ENCODE measurements at regions not wholly inside any gene's neighbourhood (a gene's known extent, or its start where the extent isn't known, plus 50 kb on each side); places are given as distances from the start of the nearest gene placed in this dataset.
A peak's percentile ranks its signal among the peaks of the same experiment; 100 is the strongest.
"Not testable (repeated sequence)": the region's sequence is repeated elsewhere in the genome, so short reads cannot be mapped to it uniquely, and the experiment has no call there.

- TF ChIP-seq EP300 (IDR thresholded peaks at IDR 0.05) = no peak
- no peak for TF ChIP-seq POLR2A (IDR thresholded peaks at IDR 0.05)
- TF ChIP-seq CTCF (IDR thresholded peaks at IDR 0.05) = no peak
- no peak for TF ChIP-seq POLR2AphosphoS5 (IDR thresholded peaks at IDR 0.05)
- Histone ChIP-seq H3K4me1 (no peaks in the 10 kb centered on the region), H3K36me3 (no peaks in the 10 kb centered on the region), H3K27me3 (no peaks in the 10 kb centered on the region), H3K9me3 (no peaks in the 10 kb centered on the region), H3K27ac (no peak overlapping the region), H3K4me3 (no peak overlapping the region)
- 41 to 67% (median 49%) methylated on average over 3 of the region's 3 CpGs for WGBS, 5 donors
- intact Hi-C loops (cut with DNase I; ENCODE audit: low total_unique reads) = no loop called here
- DNase-seq = no peak
Observed at GRCh38 chrX:101744085-101744484, 84.4 kb upstream of the ARMCX2 start.

GRCh38 chrX:101740642-101741041 lies 81.0 kb upstream of the ARMCX2 start:
- H3K27ac ChIP-seq = no peak overlapping the region
- H3K4me3 ChIP-seq = no peak overlapping the region
- peak in 1 of 2 donors; percentile 2 for DNase-seq
- no peaks in the 10 kb centered on the region for H3K9me3 ChIP-seq
- WGBS, 5 donors = 28 to 78% (median 57%) methylated on average over 2 of the region's 2 CpGs
- no peak for TF ChIP-seq POLR2AphosphoS5 (IDR thresholded peaks at IDR 0.05)
- no peak for TF ChIP-seq EP300 (IDR thresholded peaks at IDR 0.05)
- no peak for TF ChIP-seq POLR2A (IDR thresholded peaks at IDR 0.05)
- TF ChIP-seq CTCF (IDR thresholded peaks at IDR 0.05) = no peak
- intact Hi-C loops (cut with DNase I; ENCODE audit: low total_unique reads) = no loop called here
- H3K27me3 ChIP-seq = no peaks in the 10 kb centered on the region
- no peaks in the 10 kb centered on the region for H3K36me3 ChIP-seq
- no peaks in the 10 kb centered on the region for H3K4me1 ChIP-seq

- H3K36me3 ChIP-seq; H3K9me3 ChIP-seq; H3K4me3 ChIP-seq; H3K27ac ChIP-seq; intact Hi-C loops (cut with DNase I; ENCODE audit: low total_unique reads); H3K4me1 ChIP-seq; DNase-seq; H3K27me3 ChIP-seq: not testable (repeated sequence)
- WGBS, 5 donors = 88 to 95% (median 94%) methylated on average over 4 to 24 of the region's 24 CpGs
Observed at GRCh38 chrX:101738867-101739266, 79.2 kb upstream of the ARMCX2 start.

GRCh38 chrX:101738411-101738810 lies 78.8 kb upstream of the ARMCX2 start:
- H3K9me3 ChIP-seq; H3K4me1 ChIP-seq; H3K27me3 ChIP-seq; H3K27ac ChIP-seq; H3K36me3 ChIP-seq; H3K4me3 ChIP-seq; DNase-seq; intact Hi-C loops (cut with DNase I; ENCODE audit: low total_unique reads): not testable (repeated sequence)
- WGBS, 5 donors = 87 to 97% (median 93%) methylated on average over 3 to 13 of the region's 17 CpGs

GRCh38 chrX:101736651-101737050 lies 77.0 kb upstream of the ARMCX2 start:
- no peaks in the 10 kb centered on the region for H3K4me1 ChIP-seq
- DNase-seq = no peak
- no peak overlapping the region for H3K4me3 ChIP-seq
- intact Hi-C loops (cut with DNase I; ENCODE audit: low total_unique reads) = no loop called here
- no peak for TF ChIP-seq EP300 (IDR thresholded peaks at IDR 0.05)
- no peak for TF ChIP-seq POLR2A (IDR thresholded peaks at IDR 0.05)
- TF ChIP-seq CTCF (IDR thresholded peaks at IDR 0.05) = no peak
- no peak for TF ChIP-seq POLR2AphosphoS5 (IDR thresholded peaks at IDR 0.05)
- H3K27ac ChIP-seq = no peak overlapping the region
- 14 to 48% (median 17%) methylated on average over 1 of the region's 1 CpG for WGBS, 5 donors
- no peaks in the 10 kb centered on the region for H3K27me3 ChIP-seq
- H3K36me3 ChIP-seq = no peaks in the 10 kb centered on the region
- H3K9me3 ChIP-seq = no peaks in the 10 kb centered on the region

- no peaks in the 10 kb centered on the region for H3K27me3 ChIP-seq
- H3K4me1 ChIP-seq = no peaks in the 10 kb centered on the region
- intact Hi-C loops (cut with DNase I; ENCODE audit: low total_unique reads) = no loop called here
- 77 to 88% (median 86%) methylated on average over 1 of the region's 1 CpG for WGBS, 5 donors
- no peak overlapping the region for H3K27ac ChIP-seq
- no peak for DNase-seq
- H3K9me3 ChIP-seq = no peaks in the 10 kb centered on the region
- TF ChIP-seq POLR2AphosphoS5 (IDR thresholded peaks at IDR 0.05) = no peak
- TF ChIP-seq EP300 (IDR thresholded peaks at IDR 0.05) = no peak
- no peak for TF ChIP-seq POLR2A (IDR thresholded peaks at IDR 0.05)
- TF ChIP-seq CTCF (IDR thresholded peaks at IDR 0.05) = no peak
- H3K4me3 ChIP-seq = no peak overlapping the region
- H3K36me3 ChIP-seq = no peaks in the 10 kb centered on the region
Observed at GRCh38 chrX:101732870-101733269, 73.2 kb upstream of the ARMCX2 start.
